ENCODE measurements at regions not wholly inside any gene's neighbourhood (a gene's known extent, or its start where the extent isn't known, plus 50 kb on each side); places are given as distances from the start of the nearest gene placed in this dataset.
A peak's percentile ranks its signal among the peaks of the same experiment; 100 is the strongest.

- Histone ChIP-seq H3K4me3 (ENCODE audit: low read length) (no peak overlapping the region), H3K36me3 (ENCODE audit: control insufficient read depth, low read depth, low read length) (no peaks in the 10 kb centered on the region), H3K4me1 (ENCODE audit: control insufficient read depth, low read depth, low read length) (peaks cover 13% of the 10 kb centered on the region), H3K9ac (ENCODE audit: low read length) (no peak overlapping the region), H3K27ac (ENCODE audit: low read length) (no peak overlapping the region), H3K27me3 (ENCODE audit: control insufficient read depth, insufficient read depth, low read length) (no peaks in the 10 kb centered on the region), H3K9me3 (ENCODE audit: control insufficient read depth, low read depth, low read length) (no peaks in the 10 kb centered on the region)
These were observed 396.7 kb upstream of the JARID2 start for GRCh38 chr6:14849185-14849584.

DNA sequence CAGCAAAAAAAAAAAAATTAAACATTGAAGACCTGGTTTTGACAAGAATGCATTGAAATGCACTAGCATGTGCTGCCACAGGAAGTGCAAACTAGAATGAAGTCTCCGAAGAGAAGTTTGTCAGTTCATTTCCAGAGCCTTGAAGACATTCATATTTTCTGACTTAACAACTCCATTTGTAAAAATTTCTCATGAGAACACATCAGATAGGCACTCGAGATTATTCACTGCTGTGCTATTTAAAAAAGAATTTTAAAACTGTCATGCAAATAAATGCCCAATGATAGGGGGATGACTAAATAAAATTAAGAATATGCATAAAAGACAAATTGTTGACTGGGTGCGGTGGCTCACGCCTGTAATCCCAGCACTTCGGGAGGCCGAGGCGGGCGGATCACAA, 394.6 kb upstream of the JARID2 start:
- no peaks in the 10 kb centered on the region for H3K27me3 ChIP-seq (ENCODE audit: control insufficient read depth, insufficient read depth, low read length)
- no peaks in the 10 kb centered on the region for H3K36me3 ChIP-seq (ENCODE audit: control insufficient read depth, low read depth, low read length)
- no peak overlapping the region for H3K27ac ChIP-seq (ENCODE audit: low read length)
- H3K4me1 ChIP-seq (ENCODE audit: control insufficient read depth, low read depth, low read length), result peaks cover 18% of the 10 kb centered on the region
- no peaks in the 10 kb centered on the region for H3K9me3 ChIP-seq (ENCODE audit: control insufficient read depth, low read depth, low read length)
- no peak overlapping the region for H3K4me3 ChIP-seq (ENCODE audit: low read length)
- no peak overlapping the region for H3K9ac ChIP-seq (ENCODE audit: low read length)

DNA sequence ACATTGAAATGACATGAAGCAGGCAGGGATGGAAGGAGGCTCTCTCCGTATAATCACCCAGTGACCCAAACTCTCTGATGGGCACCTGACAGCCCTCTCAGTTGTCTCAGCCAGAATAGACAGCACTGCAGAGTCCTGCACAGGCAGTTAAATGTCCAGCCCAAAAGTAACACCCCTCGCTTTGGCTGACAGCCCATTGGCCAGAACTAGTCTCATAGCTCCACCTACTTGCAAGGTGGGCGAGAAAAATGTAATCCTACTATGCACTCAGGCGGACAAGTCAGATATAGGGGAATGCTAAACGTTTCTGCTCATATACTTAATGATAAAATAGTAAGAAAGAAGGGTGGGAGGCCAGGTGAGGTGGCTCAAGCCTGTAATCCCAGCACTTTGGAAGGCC, 393.5 kb upstream of the JARID2 start:
- H3K9ac ChIP-seq (ENCODE audit: low read length), result no peak overlapping the region
- no peaks in the 10 kb centered on the region for H3K27me3 ChIP-seq (ENCODE audit: control insufficient read depth, insufficient read depth, low read length)
- H3K9me3 ChIP-seq (ENCODE audit: control insufficient read depth, low read depth, low read length), result no peaks in the 10 kb centered on the region
- H3K4me3 ChIP-seq (ENCODE audit: low read length), result no peak overlapping the region
- H3K36me3 ChIP-seq (ENCODE audit: control insufficient read depth, low read depth, low read length), result no peaks in the 10 kb centered on the region
- no peak overlapping the region for H3K27ac ChIP-seq (ENCODE audit: low read length)
- peaks cover 18% of the 10 kb centered on the region for H3K4me1 ChIP-seq (ENCODE audit: control insufficient read depth, low read depth, low read length)

- H3K36me3 ChIP-seq (ENCODE audit: control insufficient read depth, low read depth, low read length), result no peaks in the 10 kb centered on the region
- no peak overlapping the region for H3K4me3 ChIP-seq (ENCODE audit: low read length)
- H3K9ac ChIP-seq (ENCODE audit: low read length), result no peak overlapping the region
- no peaks in the 10 kb centered on the region for H3K27me3 ChIP-seq (ENCODE audit: control insufficient read depth, insufficient read depth, low read length)
- no peak overlapping the region for H3K27ac ChIP-seq (ENCODE audit: low read length)
- peaks cover 14% of the 10 kb centered on the region for H3K4me1 ChIP-seq (ENCODE audit: control insufficient read depth, low read depth, low read length)
- H3K9me3 ChIP-seq (ENCODE audit: control insufficient read depth, low read depth, low read length), result no peaks in the 10 kb centered on the region
These were observed 389.7 kb upstream of the JARID2 start for GRCh38 chr6:14856177-14856576.

GRCh38 chr6:14857001-14857400, 388.9 kb upstream of the JARID2 start:
- Histone ChIP-seq H3K36me3 (ENCODE audit: control insufficient read depth, low read depth, low read length) (no peaks in the 10 kb centered on the region), H3K9ac (ENCODE audit: low read length) (no peak overlapping the region), H3K27me3 (ENCODE audit: control insufficient read depth, insufficient read depth, low read length) (no peaks in the 10 kb centered on the region), H3K27ac (ENCODE audit: low read length) (no peak overlapping the region), H3K9me3 (ENCODE audit: control insufficient read depth, low read depth, low read length) (no peaks in the 10 kb centered on the region), H3K4me3 (ENCODE audit: low read length) (no peak overlapping the region), H3K4me1 (ENCODE audit: control insufficient read depth, low read depth, low read length) (peaks cover 20% of the 10 kb centered on the region)

- no peaks in the 10 kb centered on the region for H3K27me3 ChIP-seq (ENCODE audit: control insufficient read depth, insufficient read depth, low read length)
- H3K27ac ChIP-seq (ENCODE audit: low read length), result no peak overlapping the region
- H3K4me1 ChIP-seq (ENCODE audit: control insufficient read depth, low read depth, low read length), result peaks cover 20% of the 10 kb centered on the region
- H3K36me3 ChIP-seq (ENCODE audit: control insufficient read depth, low read depth, low read length), result no peaks in the 10 kb centered on the region
- no peak overlapping the region for H3K9ac ChIP-seq (ENCODE audit: low read length)
- no peak overlapping the region for H3K4me3 ChIP-seq (ENCODE audit: low read length)
- no peaks in the 10 kb centered on the region for H3K9me3 ChIP-seq (ENCODE audit: control insufficient read depth, low read depth, low read length)
These were observed 388.4 kb upstream of the JARID2 start for GRCh38 chr6:14857501-14857900.

- H3K27ac ChIP-seq (ENCODE audit: low read length), result no peak overlapping the region
- H3K4me3 ChIP-seq (ENCODE audit: low read length), result no peak overlapping the region
These were observed 387.1 kb upstream of the JARID2 start for GRCh38 chr6:14858808-14859207.

DNA sequence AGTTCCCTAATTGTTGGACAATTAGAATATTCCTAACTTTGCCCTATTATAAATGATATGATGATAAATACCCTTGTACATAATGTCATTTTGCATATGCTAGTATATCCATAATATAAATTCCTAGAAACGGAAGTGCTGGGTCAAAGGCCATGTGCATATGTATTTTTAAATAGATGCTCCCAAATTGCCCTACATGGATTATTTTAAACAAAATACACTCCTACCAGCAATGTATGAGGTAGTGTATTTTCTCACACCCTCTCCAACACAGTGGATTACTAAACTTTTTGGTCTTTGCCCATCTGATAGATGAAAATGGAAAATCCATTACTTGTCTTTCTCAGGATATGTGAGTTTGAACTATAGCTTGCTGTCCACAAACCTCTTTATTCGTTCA, 385.1 kb upstream of the JARID2 start:
- Histone ChIP-seq H3K4me1 (ENCODE audit: control insufficient read depth, low read depth, low read length) (peaks cover 20% of the 10 kb centered on the region), H3K36me3 (ENCODE audit: control insufficient read depth, low read depth, low read length) (no peaks in the 10 kb centered on the region), H3K9me3 (ENCODE audit: control insufficient read depth, low read depth, low read length) (no peaks in the 10 kb centered on the region), H3K9ac (ENCODE audit: low read length) (no peak overlapping the region), H3K27me3 (ENCODE audit: control insufficient read depth, insufficient read depth, low read length) (no peaks in the 10 kb centered on the region), H3K27ac (ENCODE audit: low read length) (peak overlapping the region; percentile 76), H3K4me3 (ENCODE audit: low read length) (no peak overlapping the region)

More at GRCh38 chr6:14858808-14859207, 387.1 kb upstream of the JARID2 start:
- Histone ChIP-seq H3K4me1 (ENCODE audit: control insufficient read depth, low read depth, low read length) (peaks cover 20% of the 10 kb centered on the region), H3K27me3 (ENCODE audit: control insufficient read depth, insufficient read depth, low read length) (no peaks in the 10 kb centered on the region), H3K36me3 (ENCODE audit: control insufficient read depth, low read depth, low read length) (no peaks in the 10 kb centered on the region), H3K9me3 (ENCODE audit: control insufficient read depth, low read depth, low read length) (no peaks in the 10 kb centered on the region), H3K9ac (ENCODE audit: low read length) (no peak overlapping the region)

- peak overlapping the region; percentile 76 for H3K27ac ChIP-seq (ENCODE audit: low read length)
- H3K4me3 ChIP-seq (ENCODE audit: low read length), result no peak overlapping the region
- no peak overlapping the region for H3K9ac ChIP-seq (ENCODE audit: low read length)
- H3K9me3 ChIP-seq (ENCODE audit: control insufficient read depth, low read depth, low read length), result no peaks in the 10 kb centered on the region
- no peaks in the 10 kb centered on the region for H3K36me3 ChIP-seq (ENCODE audit: control insufficient read depth, low read depth, low read length)
- peaks cover 20% of the 10 kb centered on the region for H3K4me1 ChIP-seq (ENCODE audit: control insufficient read depth, low read depth, low read length)
- no peaks in the 10 kb centered on the region for H3K27me3 ChIP-seq (ENCODE audit: control insufficient read depth, insufficient read depth, low read length)
These were observed 384.4 kb upstream of the JARID2 start for GRCh38 chr6:14861491-14861943.

DNA sequence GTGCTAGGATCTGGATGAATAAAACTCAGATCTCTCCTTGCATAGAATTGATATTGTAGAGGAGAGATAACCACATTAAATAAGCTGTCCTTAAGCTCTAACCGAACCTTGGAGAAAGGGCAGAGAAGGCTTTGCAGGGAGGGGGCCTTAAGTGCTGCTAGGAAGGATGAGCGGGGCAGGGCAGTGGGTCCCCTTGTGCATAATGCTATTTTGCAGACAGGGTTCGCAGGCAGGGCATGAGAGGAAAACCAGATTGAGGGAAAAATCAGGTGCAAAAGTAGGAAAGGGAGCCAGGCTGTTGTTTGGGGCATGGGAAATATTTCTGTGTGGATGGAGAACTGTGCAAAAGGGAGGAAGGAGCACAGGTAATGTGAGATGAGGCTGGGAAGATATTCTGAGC, 383.0 kb upstream of the JARID2 start:
- H3K27me3 ChIP-seq (ENCODE audit: control insufficient read depth, insufficient read depth, low read length), result no peaks in the 10 kb centered on the region
- H3K36me3 ChIP-seq (ENCODE audit: control insufficient read depth, low read depth, low read length), result no peaks in the 10 kb centered on the region
- peaks cover 20% of the 10 kb centered on the region for H3K4me1 ChIP-seq (ENCODE audit: control insufficient read depth, low read depth, low read length)
- H3K9ac ChIP-seq (ENCODE audit: low read length), result no peak overlapping the region
- no peak overlapping the region for H3K4me3 ChIP-seq (ENCODE audit: low read length)
- H3K9me3 ChIP-seq (ENCODE audit: control insufficient read depth, low read depth, low read length), result no peaks in the 10 kb centered on the region
- H3K27ac ChIP-seq (ENCODE audit: low read length), result no peak overlapping the region

DNA sequence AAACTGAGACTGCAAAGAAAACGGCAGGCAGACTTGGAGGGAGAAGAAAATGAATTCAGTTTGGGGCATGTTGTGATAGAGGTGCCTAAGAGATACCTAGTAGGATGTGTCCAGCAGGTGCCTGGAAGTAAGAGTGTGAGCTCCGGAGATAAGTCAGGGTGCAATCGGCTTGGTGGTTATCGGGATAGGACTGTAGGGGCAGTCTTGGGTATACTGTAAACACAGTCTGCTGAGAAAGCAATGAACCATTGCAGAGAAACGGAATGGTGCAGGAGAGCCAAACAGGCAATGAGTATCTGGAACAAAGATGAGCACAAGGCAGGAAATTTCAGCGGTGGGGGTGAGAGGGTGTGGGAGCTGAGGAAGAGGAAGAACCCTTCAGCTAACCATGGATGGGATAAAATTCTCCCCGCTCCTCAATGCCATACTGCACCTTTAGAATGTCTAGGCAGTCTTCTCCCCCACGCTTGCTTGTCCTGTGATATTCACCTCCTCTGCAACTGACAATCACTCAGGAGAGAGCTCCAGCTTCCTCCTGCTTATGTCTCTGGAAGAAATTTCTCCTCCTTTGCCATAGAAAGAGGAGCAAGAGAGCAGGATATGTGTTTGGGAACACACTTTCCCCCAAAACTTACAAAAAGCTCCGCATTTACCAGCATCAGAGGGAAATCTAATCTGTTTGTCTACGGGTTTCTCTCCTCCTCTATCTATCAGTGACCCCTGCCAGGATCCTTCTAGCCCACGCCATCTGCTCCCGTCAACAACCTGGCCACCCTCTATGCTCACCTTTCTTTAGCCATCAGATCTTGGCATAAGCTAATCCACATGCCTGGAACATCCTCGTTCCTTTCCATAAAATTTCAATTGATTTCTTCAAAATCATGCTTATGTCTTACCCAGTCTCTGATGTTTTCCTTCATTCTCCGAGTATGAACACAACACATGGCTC, 381.7 kb upstream of the JARID2 start:
- no peak overlapping the region for H3K27ac ChIP-seq (ENCODE audit: low read length)
- no peaks in the 10 kb centered on the region for H3K36me3 ChIP-seq (ENCODE audit: control insufficient read depth, low read depth, low read length)
- no peak overlapping the region for H3K4me3 ChIP-seq (ENCODE audit: low read length)
- peaks cover 20% of the 10 kb centered on the region for H3K4me1 ChIP-seq (ENCODE audit: control insufficient read depth, low read depth, low read length)
- no peaks in the 10 kb centered on the region for H3K27me3 ChIP-seq (ENCODE audit: control insufficient read depth, insufficient read depth, low read length)
- H3K9me3 ChIP-seq (ENCODE audit: control insufficient read depth, low read depth, low read length), result no peaks in the 10 kb centered on the region
- H3K9ac ChIP-seq (ENCODE audit: low read length), result no peak overlapping the region

GRCh38 chr6:14865531-14866100, 380.3 kb upstream of the JARID2 start:
- Histone ChIP-seq H3K36me3 (ENCODE audit: control insufficient read depth, low read depth, low read length) (no peaks in the 10 kb centered on the region), H3K9ac (ENCODE audit: low read length) (no peak overlapping the region), H3K4me1 (ENCODE audit: control insufficient read depth, low read depth, low read length) (peaks cover 17% of the 10 kb centered on the region), H3K4me3 (ENCODE audit: low read length) (no peak overlapping the region), H3K9me3 (ENCODE audit: control insufficient read depth, low read depth, low read length) (no peaks in the 10 kb centered on the region), H3K27ac (ENCODE audit: low read length) (no peak overlapping the region), H3K27me3 (ENCODE audit: control insufficient read depth, insufficient read depth, low read length) (no peaks in the 10 kb centered on the region)

Measured in iPS-18a (cell line).